HUES6 (cell line): ENCODE measurements at regions not wholly inside any gene's neighbourhood (a gene's known extent, or its start where the extent isn't known, plus 50 kb on each side); places are given as distances from the start of the nearest gene placed in this dataset.
"Not testable (repeated sequence)": the region's sequence is repeated elsewhere in the genome, so short reads cannot be mapped to it uniquely, and the experiment has no call there.

Experiments
- H3K27ac ChIP-seq: 2 replicates; pipeline ENCODE4 v1.7.0; 2013; ENCODE audit warnings: low read depth, mild to moderate bottlenecking, low read length, inconsistent platforms
- H3K27me3 ChIP-seq: 2 replicates; pipeline ENCODE4 v1.6.1; 2013; ENCODE audit warnings: low read length; ENCODE audit not compliant: control insufficient read depth, insufficient read depth
- H3K36me3 ChIP-seq: 2 replicates; pipeline ENCODE4 v1.6.1; 2013; ENCODE audit warnings: low read length; ENCODE audit not compliant: control insufficient read depth, insufficient read depth
- H3K4me1 ChIP-seq: 2 replicates; pipeline ENCODE4 v1.6.1; 2013; ENCODE audit warnings: low read length; ENCODE audit not compliant: control insufficient read depth, insufficient read depth
- H3K4me3 ChIP-seq: 2 replicates; pipeline ENCODE4 v1.5.1; 2013; ENCODE audit warnings: low read depth, low read length
- H3K9ac ChIP-seq: one replicate; pipeline ENCODE4 v1.6.1; 2013; ENCODE audit warnings: mild to moderate bottlenecking, low read length
- H3K9me3 ChIP-seq: 2 replicates; pipeline ENCODE4 v1.6.1; 2013; ENCODE audit warnings: low read depth, low read length; ENCODE audit not compliant: control insufficient read depth, insufficient read depth

GRCh38 chr16:59552164-59552563 lies 818.0 kb upstream of the GOT2 start:
- H3K36me3 ChIP-seq = no peaks in the 10 kb centered on the region
- H3K4me3 ChIP-seq = no peak overlapping the region

GRCh38 chr16:59545721-59546120 lies 811.6 kb upstream of the GOT2 start:
- H3K27ac ChIP-seq = no peak overlapping the region

More at GRCh38 chr16:59552164-59552563, 818.0 kb upstream of the GOT2 start:
- no peaks in the 10 kb centered on the region for H3K4me1 ChIP-seq
- no peak overlapping the region for H3K27ac ChIP-seq
- no peaks in the 10 kb centered on the region for H3K27me3 ChIP-seq
- peaks cover 6% of the 10 kb centered on the region; the same call in 1 of the 2 replicates for H3K9me3 ChIP-seq
- no peak overlapping the region for H3K9ac ChIP-seq

GRCh38 chr16:59543641-59544040 lies 809.5 kb upstream of the GOT2 start:
- no peak overlapping the region for H3K9ac ChIP-seq
- H3K4me1 ChIP-seq = 0 out of 2 replicates have a peak, but pooled peaks cover 2% of the 10 kb centered on the region
- H3K4me3 ChIP-seq = no peak overlapping the region
- H3K27ac ChIP-seq = no peak overlapping the region
- H3K27me3 ChIP-seq = no peaks in the 10 kb centered on the region
- H3K36me3 ChIP-seq = no peaks in the 10 kb centered on the region
- H3K9me3 ChIP-seq = no peaks in the 10 kb centered on the region; the same call in 1 of the 2 replicates

More at GRCh38 chr16:59545721-59546120, 811.6 kb upstream of the GOT2 start:
- H3K9me3 ChIP-seq = no peaks in the 10 kb centered on the region
- H3K9ac ChIP-seq = no peak overlapping the region
- no peaks in the 10 kb centered on the region for H3K4me1 ChIP-seq
- no peak overlapping the region for H3K4me3 ChIP-seq
- no peaks in the 10 kb centered on the region for H3K36me3 ChIP-seq
- H3K27me3 ChIP-seq = no peaks in the 10 kb centered on the region

- no peak overlapping the region for H3K9ac ChIP-seq
Observed at GRCh38 chr16:59540621-59541020, 806.5 kb upstream of the GOT2 start.

GRCh38 chr16:59535298-59535697 lies 801.2 kb upstream of the GOT2 start:
- Histone ChIP-seq H3K4me1 (no peaks in the 10 kb centered on the region), H3K4me3 (no peak overlapping the region), H3K27ac (no peak overlapping the region), H3K9ac (no peak overlapping the region), H3K36me3 (no peaks in the 10 kb centered on the region), H3K9me3 (peaks cover 10% of the 10 kb centered on the region; the same call in 1 of the 2 replicates), H3K27me3 (no peaks in the 10 kb centered on the region)

More at GRCh38 chr16:59540621-59541020, 806.5 kb upstream of the GOT2 start:
- Histone ChIP-seq H3K36me3 (no peaks in the 10 kb centered on the region), H3K9me3 (peaks cover 2% of the 10 kb centered on the region; the same call in 1 of the 2 replicates), H3K27me3 (no peaks in the 10 kb centered on the region), H3K4me1 (0 out of 2 replicates have a peak, but pooled peaks cover 2% of the 10 kb centered on the region), H3K4me3 (no peak overlapping the region), H3K27ac (no peak overlapping the region)

GRCh38 chr16:59527206-59527997 lies 793.3 kb upstream of the GOT2 start:
- no peak overlapping the region for H3K27ac ChIP-seq
- H3K27me3 ChIP-seq = no peaks in the 10 kb centered on the region
- no peak overlapping the region for H3K4me3 ChIP-seq
- H3K4me1 ChIP-seq = 0 out of 2 replicates have a peak, but pooled peaks cover 3% of the 10 kb centered on the region
- no peak overlapping the region for H3K9ac ChIP-seq
- H3K9me3 ChIP-seq = no peaks in the 10 kb centered on the region
- H3K36me3 ChIP-seq = no peaks in the 10 kb centered on the region

GRCh38 chr16:59522826-59523225 lies 788.7 kb upstream of the GOT2 start:
- Histone ChIP-seq H3K9me3 (no peaks in the 10 kb centered on the region), H3K4me1 (0 out of 2 replicates have a peak, but pooled peaks cover 3% of the 10 kb centered on the region), H3K27me3 (no peaks in the 10 kb centered on the region), H3K36me3 (no peaks in the 10 kb centered on the region), H3K27ac (no peak overlapping the region), H3K9ac (no peak overlapping the region), H3K4me3 (no peak overlapping the region)

GRCh38 chr16:59518721-59519120 lies 784.6 kb upstream of the GOT2 start:
- not testable (repeated sequence) for H3K36me3 ChIP-seq, H3K27ac ChIP-seq, H3K4me3 ChIP-seq, H3K27me3 ChIP-seq, H3K4me1 ChIP-seq, H3K9ac ChIP-seq, H3K9me3 ChIP-seq

GRCh38 chr16:59514651-59515050 lies 780.5 kb upstream of the GOT2 start:
- Histone ChIP-seq H3K36me3 (no peaks in the 10 kb centered on the region), H3K27me3 (no peaks in the 10 kb centered on the region), H3K4me1 (peaks cover 5% of the 10 kb centered on the region), H3K9ac (peak overlapping the region; percentile 38), H3K4me3 (no peak overlapping the region), H3K27ac (peak overlapping the region; percentile 10; the same call in 1 of the 2 replicates), H3K9me3 (peaks cover 14% of the 10 kb centered on the region; the same call in 1 of the 2 replicates)

GRCh38 chr16:59510008-59510424 lies 775.9 kb upstream of the GOT2 start:
- Histone ChIP-seq H3K4me3 (no peak overlapping the region), H3K4me1 (peaks cover 5% of the 10 kb centered on the region), H3K36me3 (no peaks in the 10 kb centered on the region), H3K9me3 (peaks cover 14% of the 10 kb centered on the region; the same call in 1 of the 2 replicates), H3K9ac (no peak overlapping the region), H3K27ac (no peak overlapping the region), H3K27me3 (no peaks in the 10 kb centered on the region)

- Histone ChIP-seq H3K9me3 (no peaks in the 10 kb centered on the region; the same call in 1 of the 2 replicates), H3K27me3 (no peaks in the 10 kb centered on the region), H3K9ac (no peak overlapping the region), H3K4me3 (no peak overlapping the region), H3K4me1 (no peaks in the 10 kb centered on the region), H3K27ac (no peak overlapping the region), H3K36me3 (no peaks in the 10 kb centered on the region)
Observed at GRCh38 chr16:59500601-59501000, 766.5 kb upstream of the GOT2 start.
